NB4 (cell line): ENCODE measurements at regions not wholly inside any gene's neighbourhood (a gene's known extent, or its start where the extent isn't known, plus 50 kb on each side); places are given as distances from the start of the nearest gene placed in this dataset.

Experiments
- MYC ChIP-seq: IDR thresholded peaks from 2 replicates; pipeline ENCODE4 v1.6.1; 2011; ENCODE audit warnings: low read depth, low read length
- POLR2A ChIP-seq: IDR thresholded peaks from 2 replicates; pipeline ENCODE4 v1.6.1; 2011; ENCODE audit warnings: mild to moderate bottlenecking; ENCODE audit not compliant: insufficient read length; ENCODE audit errors: extremely low read depth
- TF ChIP-seq, protein P1 (sequence below): IDR thresholded peaks from one replicate; pipeline ENCODE4 v1.5.1; 2012; ENCODE audit warnings: low read depth, low read length

DNA sequence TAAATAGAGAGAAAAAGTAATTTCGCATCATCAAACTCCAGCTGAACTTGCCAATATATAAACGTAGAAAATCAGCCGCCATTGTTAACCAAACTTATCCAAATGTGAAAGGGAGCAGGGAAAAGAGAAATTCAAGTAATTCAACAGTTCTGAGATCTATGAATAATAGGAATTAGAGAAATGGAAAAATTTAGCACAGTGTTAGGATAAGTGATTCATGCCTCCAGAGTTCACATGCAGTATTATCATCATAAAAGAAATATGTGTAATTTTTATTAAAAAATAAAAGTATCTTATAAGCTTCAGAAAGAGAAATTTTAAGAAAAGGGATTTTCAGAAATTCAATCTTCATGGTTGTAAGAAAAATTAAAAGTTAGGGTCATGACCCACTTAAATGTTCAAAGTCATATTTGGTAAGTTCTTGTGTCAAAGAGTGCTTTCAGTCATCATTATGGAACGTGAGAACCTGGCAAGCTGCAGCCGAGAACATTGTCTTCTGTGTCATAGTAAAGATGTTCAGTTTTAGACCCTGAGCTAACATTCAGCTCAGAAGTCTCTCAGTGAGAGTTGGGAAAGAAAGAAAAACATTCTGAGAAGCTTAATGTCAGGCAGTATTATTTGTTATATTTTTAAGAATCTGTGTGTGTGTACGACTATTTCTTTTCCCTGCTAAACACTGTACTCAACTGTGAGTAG lies 414.3 kb upstream of the RGPD4 start:
- TF ChIP-seq MYC (no peak), POLR2A (no peak)
- TF ChIP-seq, protein P1, sequence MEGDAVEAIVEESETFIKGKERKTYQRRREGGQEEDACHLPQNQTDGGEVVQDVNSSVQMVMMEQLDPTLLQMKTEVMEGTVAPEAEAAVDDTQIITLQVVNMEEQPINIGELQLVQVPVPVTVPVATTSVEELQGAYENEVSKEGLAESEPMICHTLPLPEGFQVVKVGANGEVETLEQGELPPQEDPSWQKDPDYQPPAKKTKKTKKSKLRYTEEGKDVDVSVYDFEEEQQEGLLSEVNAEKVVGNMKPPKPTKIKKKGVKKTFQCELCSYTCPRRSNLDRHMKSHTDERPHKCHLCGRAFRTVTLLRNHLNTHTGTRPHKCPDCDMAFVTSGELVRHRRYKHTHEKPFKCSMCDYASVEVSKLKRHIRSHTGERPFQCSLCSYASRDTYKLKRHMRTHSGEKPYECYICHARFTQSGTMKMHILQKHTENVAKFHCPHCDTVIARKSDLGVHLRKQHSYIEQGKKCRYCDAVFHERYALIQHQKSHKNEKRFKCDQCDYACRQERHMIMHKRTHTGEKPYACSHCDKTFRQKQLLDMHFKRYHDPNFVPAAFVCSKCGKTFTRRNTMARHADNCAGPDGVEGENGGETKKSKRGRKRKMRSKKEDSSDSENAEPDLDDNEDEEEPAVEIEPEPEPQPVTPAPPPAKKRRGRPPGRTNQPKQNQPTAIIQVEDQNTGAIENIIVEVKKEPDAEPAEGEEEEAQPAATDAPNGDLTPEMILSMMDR, result no peak
